ENCODE measurements at regions not wholly inside any gene's neighbourhood (a gene's known extent, or its start where the extent isn't known, plus 50 kb on each side); places are given as distances from the start of the nearest gene placed in this dataset.

DNA sequence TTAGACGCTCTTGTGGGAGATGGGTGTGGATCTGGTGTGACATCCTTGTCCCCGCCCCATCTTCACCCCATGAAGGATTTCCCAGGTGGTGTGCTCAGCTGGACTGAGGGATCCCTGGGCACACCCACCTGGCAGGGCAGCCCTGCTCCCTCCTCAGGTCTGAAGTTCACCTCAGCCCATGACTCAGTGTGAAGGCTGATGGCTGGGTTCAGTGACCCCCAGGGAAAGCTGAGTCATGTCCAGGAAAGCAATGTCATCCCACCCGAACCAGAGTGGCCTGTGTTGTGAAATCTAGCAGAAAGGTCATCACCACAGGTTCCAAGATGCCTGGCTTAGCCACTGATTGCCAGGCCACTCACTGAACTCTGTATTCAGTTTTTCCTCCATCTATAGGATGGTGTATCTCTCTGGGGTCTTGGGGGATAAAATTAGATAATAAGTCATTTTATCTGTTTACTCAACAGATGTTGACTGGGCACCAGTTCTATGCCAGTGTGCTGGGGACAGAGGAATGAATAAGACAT is 97.7 kb upstream of the JUN start (continued):
- TF ChIP-seq, protein P1, sequence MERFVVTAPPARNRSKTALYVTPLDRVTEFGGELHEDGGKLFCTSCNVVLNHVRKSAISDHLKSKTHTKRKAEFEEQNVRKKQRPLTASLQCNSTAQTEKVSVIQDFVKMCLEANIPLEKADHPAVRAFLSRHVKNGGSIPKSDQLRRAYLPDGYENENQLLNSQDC (CRISPR knock-in tag; IDR thresholded peaks at IDR 0.05), result no peak
- no peak for TF ChIP-seq ZNF282 (CRISPR knock-in tag; IDR thresholded peaks at IDR 0.05)
- peak; percentile 88 for TF ChIP-seq RNF2 (IDR thresholded peaks at IDR 0.05)
- TF ChIP-seq MTA3 (IDR thresholded peaks at IDR 0.05; ENCODE audit: borderline replicate concordance), result peak; percentile 64; the same call in 1 of the 2 replicates
- TF ChIP-seq EP300 (IDR thresholded peaks at IDR 0.05; ENCODE audit: low read length), result peak; percentile 91
- 0 out of 2 replicates have a peak, but pooled peaks have one; percentile 18 for TF ChIP-seq CREB1 (IDR thresholded peaks at IDR 0.05)
- no peak for TF ChIP-seq CREB1 (CRISPR knock-in tag; IDR thresholded peaks at IDR 0.05)
- peak in 1 of 2 experiments; percentile 21 for TF ChIP-seq E2F6 (IDR thresholded peaks at IDR 0.05; ENCODE audit: borderline replicate concordance in 1 of 2, extremely low read depth in 1 of 2, insufficient read depth in 1 of 2, insufficient read length in 1 of 2, low read depth in 1 of 2, low read length in 1 of 2, poor library complexity in 1 of 2, severe bottlenecking in 1 of 2)
- TF ChIP-seq TCF3 (CRISPR knock-in tag; IDR thresholded peaks at IDR 0.05), result peak; percentile 74
- 0 out of 2 replicates have a peak, but pooled peaks have one; percentile 22 for TF ChIP-seq HNRNPL (IDR thresholded peaks at IDR 0.05; ENCODE audit: low read depth, low read length)
- peak; percentile 84 for TF ChIP-seq SMAD4 (CRISPR knock-in tag; conservative IDR thresholded peaks at IDR 0.05)
- peak; percentile 75 for TF ChIP-seq MTA1 (IDR thresholded peaks at IDR 0.05; ENCODE audit: borderline replicate concordance)
- TF ChIP-seq, protein P2, sequence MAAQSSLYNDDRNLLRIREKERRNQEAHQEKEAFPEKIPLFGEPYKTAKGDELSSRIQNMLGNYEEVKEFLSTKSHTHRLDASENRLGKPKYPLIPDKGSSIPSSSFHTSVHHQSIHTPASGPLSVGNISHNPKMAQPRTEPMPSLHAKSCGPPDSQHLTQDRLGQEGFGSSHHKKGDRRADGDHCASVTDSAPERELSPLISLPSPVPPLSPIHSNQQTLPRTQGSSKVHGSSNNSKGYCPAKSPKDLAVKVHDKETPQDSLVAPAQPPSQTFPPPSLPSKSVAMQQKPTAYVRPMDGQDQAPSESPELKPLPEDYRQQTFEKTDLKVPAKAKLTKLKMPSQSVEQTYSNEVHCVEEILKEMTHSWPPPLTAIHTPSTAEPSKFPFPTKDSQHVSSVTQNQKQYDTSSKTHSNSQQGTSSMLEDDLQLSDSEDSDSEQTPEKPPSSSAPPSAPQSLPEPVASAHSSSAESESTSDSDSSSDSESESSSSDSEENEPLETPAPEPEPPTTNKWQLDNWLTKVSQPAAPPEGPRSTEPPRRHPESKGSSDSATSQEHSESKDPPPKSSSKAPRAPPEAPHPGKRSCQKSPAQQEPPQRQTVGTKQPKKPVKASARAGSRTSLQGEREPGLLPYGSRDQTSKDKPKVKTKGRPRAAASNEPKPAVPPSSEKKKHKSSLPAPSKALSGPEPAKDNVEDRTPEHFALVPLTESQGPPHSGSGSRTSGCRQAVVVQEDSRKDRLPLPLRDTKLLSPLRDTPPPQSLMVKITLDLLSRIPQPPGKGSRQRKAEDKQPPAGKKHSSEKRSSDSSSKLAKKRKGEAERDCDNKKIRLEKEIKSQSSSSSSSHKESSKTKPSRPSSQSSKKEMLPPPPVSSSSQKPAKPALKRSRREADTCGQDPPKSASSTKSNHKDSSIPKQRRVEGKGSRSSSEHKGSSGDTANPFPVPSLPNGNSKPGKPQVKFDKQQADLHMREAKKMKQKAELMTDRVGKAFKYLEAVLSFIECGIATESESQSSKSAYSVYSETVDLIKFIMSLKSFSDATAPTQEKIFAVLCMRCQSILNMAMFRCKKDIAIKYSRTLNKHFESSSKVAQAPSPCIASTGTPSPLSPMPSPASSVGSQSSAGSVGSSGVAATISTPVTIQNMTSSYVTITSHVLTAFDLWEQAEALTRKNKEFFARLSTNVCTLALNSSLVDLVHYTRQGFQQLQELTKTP (IDR thresholded peaks at IDR 0.05; ENCODE audit: low read depth in 1 of 2, partially characterized antibody in 2 of 2), result peak in 1 of 2 experiments; percentile 61
- TF ChIP-seq EP400 (IDR thresholded peaks at IDR 0.05), result peak; percentile 48
- TF ChIP-seq SMC3 (conservative IDR thresholded peaks at IDR 0.05; ENCODE audit: insufficient read depth, low read depth, low read length), result no peak
- peak; percentile 21 for TF ChIP-seq NUFIP1 (IDR thresholded peaks at IDR 0.05; ENCODE audit: partially characterized antibody)
- TF ChIP-seq CEBPB (tag; IDR thresholded peaks at IDR 0.05), result peak; percentile 99
- TF ChIP-seq POLR2AphosphoS5 (IDR thresholded peaks at IDR 0.05; ENCODE audit: control insufficient read depth, insufficient read depth, low read depth, low read length), result peak; percentile 68; the same call in 1 of the 2 replicates
- TF ChIP-seq NR2C1 (IDR thresholded peaks at IDR 0.05), result peak; percentile 87
- TF ChIP-seq NR2C1 (tag; IDR thresholded peaks at IDR 0.05), result peak; percentile 93
- TF ChIP-seq ZNF584 (CRISPR knock-in tag; IDR thresholded peaks at IDR 0.05; ENCODE audit: low read depth), result 0 out of 2 replicates have a peak, but pooled peaks have one; percentile 26
- no peak for TF ChIP-seq STAT5B (CRISPR knock-in tag; IDR thresholded peaks at IDR 0.05)
- TF ChIP-seq RAD51 (IDR thresholded peaks at IDR 0.05; ENCODE audit: borderline replicate concordance, low read depth), result 0 out of 2 replicates have a peak, but pooled peaks have one; percentile 13
- peak; percentile 88 for TF ChIP-seq HDAC3 (IDR thresholded peaks at IDR 0.05; ENCODE audit: borderline replicate concordance, partially characterized antibody)
- TF ChIP-seq NFE2L1 (tag; IDR thresholded peaks at IDR 0.05; ENCODE audit: borderline replicate concordance, low read depth), result peak; percentile 81
